IPS-15b (cell line): ENCODE measurements at regions not wholly inside any gene's neighbourhood (a gene's known extent, or its start where the extent isn't known, plus 50 kb on each side); places are given as distances from the start of the nearest gene placed in this dataset.

Source experiments
- H3K27me3 ChIP-seq: one replicate; pipeline ENCODE4 v1.6.1; 2013; ENCODE audit warnings: low read length; ENCODE audit not compliant: control insufficient read depth, insufficient read depth
- H3K36me3 ChIP-seq: one replicate; pipeline ENCODE4 v1.6.1; 2013; ENCODE audit warnings: low read length; ENCODE audit not compliant: control insufficient read depth, insufficient read depth
- H3K4me1 ChIP-seq: one replicate; pipeline ENCODE4 v1.6.1; 2013; ENCODE audit warnings: mild to moderate bottlenecking, low read length; ENCODE audit not compliant: control insufficient read depth, insufficient read depth
- H3K4me3 ChIP-seq: one replicate; pipeline ENCODE4 v1.5.1; 2013; ENCODE audit warnings: low read depth, low read length
- H3K9ac ChIP-seq: one replicate; pipeline ENCODE4 v1.6.1; 2013; ENCODE audit warnings: low read depth, mild to moderate bottlenecking, low read length
- H3K9me3 ChIP-seq: one replicate; pipeline ENCODE4 v1.6.1; 2013; ENCODE audit warnings: mild to moderate bottlenecking, low read length; ENCODE audit not compliant: control insufficient read depth, insufficient read depth

DNA sequence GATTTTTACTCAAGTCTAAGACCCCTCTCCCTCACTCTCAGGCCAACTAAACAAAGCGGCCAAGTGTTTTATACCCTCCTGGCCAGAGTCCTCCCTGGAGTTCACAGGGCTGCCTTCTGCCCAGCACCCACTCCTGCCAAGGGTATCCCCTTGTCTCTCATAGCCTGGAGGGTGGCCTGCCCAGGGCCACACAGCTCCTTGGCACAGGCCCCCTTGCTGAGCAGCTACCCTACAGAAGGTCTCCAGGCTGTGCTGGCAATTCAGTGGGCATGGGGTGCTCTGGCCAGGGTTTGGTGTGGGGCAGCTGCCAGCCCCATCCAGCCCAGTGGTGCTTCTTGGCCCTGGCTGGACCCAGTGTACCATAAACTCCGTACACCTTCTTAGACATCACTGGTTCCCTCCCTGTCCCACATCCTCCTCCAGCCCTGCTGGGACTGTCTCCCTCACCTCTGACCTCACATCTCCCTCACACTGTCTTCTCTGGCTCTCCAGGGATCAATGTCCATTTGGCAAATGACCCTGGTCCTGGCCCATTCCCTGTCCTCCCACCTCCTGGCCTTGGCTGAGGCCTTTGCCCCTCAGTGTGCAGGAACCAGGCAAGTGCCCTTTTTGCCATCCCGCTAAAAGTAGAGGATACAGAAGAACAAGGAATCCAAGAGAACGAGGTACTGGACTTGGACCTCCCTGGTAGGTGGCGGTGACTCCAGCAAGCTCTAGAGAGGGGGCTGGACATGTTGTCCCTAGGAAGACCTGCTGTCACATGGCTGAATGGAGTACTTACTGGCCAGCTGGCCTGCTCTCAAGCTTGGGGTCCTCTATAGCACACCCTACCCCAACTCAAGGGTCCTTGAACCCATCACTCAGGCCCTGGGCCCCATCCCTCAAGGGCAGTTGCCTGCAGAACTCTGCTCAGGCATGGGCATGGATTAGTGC, 50.0 kb upstream of the TRPM1 start:
- Histone ChIP-seq H3K4me3 (no peak overlapping the region), H3K9ac (peak overlapping the region; percentile 9), H3K4me1 (peaks cover 26% of the 10 kb centered on the region), H3K36me3 (no peaks in the 10 kb centered on the region), H3K27me3 (no peaks in the 10 kb centered on the region), H3K9me3 (no peaks in the 10 kb centered on the region)

DNA sequence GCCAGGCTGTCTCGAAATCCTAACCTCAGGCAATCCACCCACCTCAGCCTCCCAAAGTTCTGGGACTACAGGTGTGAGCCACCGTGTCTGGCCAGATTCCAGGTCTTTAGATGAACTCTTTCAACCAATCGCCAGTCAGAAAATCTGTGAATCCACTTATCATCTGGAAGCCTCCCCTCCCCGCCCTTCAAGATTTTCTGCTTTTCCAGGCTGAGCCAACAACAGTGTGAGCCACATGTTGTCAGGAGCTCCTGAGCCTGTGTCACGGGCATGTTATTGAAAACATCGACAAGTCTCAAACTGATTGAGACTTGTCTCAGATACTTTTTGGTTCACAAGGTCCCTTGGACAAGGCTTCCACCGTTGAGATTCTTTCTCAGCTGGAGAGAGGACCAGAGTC, 52.0 kb upstream of the TRPM1 start:
- Histone ChIP-seq H3K4me1 (peaks cover 16% of the 10 kb centered on the region), H3K27me3 (no peaks in the 10 kb centered on the region), H3K9ac (no peak overlapping the region), H3K9me3 (no peaks in the 10 kb centered on the region), H3K4me3 (no peak overlapping the region), H3K36me3 (no peaks in the 10 kb centered on the region)

DNA sequence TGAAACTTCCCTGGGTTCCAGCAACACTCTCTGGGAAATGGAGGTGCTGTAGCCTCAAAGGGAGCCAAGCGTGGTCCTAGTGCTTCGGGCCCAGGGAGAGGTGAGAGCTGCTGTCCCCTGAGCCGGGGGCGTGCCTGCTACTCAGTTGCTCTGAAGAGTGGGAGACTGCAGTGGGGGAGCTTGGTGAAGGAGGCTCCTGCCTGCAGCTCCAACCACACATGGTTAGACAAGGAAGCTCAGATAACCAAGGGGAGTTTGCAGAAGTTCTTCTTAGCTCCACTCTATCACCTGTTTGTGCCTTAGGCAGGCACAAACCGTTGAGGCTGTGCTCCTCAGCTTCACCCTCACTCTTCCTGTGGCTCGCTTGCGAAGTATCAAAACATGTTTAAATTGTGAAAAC, 53.6 kb upstream of the TRPM1 start:
- H3K4me3 ChIP-seq, result no peak overlapping the region
- H3K9me3 ChIP-seq, result no peaks in the 10 kb centered on the region
- H3K27me3 ChIP-seq, result no peaks in the 10 kb centered on the region
- H3K9ac ChIP-seq, result no peak overlapping the region
- H3K36me3 ChIP-seq, result no peaks in the 10 kb centered on the region
- peaks cover 16% of the 10 kb centered on the region for H3K4me1 ChIP-seq

GRCh38 chr15:31156226-31156625, 54.7 kb upstream of the TRPM1 start:
- H3K9ac ChIP-seq, result no peak overlapping the region
- H3K27me3 ChIP-seq, result no peaks in the 10 kb centered on the region
- H3K4me1 ChIP-seq, result peaks cover 13% of the 10 kb centered on the region
- H3K9me3 ChIP-seq, result no peaks in the 10 kb centered on the region
- H3K4me3 ChIP-seq, result no peak overlapping the region
- no peaks in the 10 kb centered on the region for H3K36me3 ChIP-seq

GRCh38 chr15:31156808-31157207, 55.3 kb upstream of the TRPM1 start:
- Histone ChIP-seq H3K4me3 (no peak overlapping the region), H3K27me3 (no peaks in the 10 kb centered on the region), H3K4me1 (peaks cover 7% of the 10 kb centered on the region), H3K36me3 (no peaks in the 10 kb centered on the region), H3K9ac (no peak overlapping the region), H3K9me3 (no peaks in the 10 kb centered on the region)

DNA sequence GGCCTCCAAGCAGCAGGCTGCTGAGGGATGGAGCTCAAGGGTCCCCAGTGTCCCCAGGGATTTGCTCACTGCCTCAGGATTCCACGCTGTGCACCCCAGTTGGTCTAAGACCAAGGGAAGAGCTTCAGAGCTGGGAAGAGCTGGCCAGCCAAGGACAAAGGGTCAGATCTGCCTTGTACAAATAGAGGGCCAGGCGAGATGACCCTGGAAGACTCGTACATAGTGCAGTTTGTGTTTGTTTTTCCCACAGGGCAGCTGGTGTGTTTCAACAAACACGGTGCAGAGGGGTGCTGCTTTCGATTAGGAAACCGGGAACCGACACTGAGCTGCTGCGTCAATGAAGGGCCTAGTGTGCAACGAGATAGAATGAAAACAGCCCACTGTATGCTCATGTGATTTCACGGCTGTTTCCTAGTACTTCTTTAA, 56.1 kb upstream of the TRPM1 start:
- Histone ChIP-seq H3K36me3 (no peaks in the 10 kb centered on the region), H3K4me1 (peaks cover 6% of the 10 kb centered on the region), H3K9ac (no peak overlapping the region), H3K27me3 (no peaks in the 10 kb centered on the region), H3K9me3 (no peaks in the 10 kb centered on the region), H3K4me3 (no peak overlapping the region)

DNA sequence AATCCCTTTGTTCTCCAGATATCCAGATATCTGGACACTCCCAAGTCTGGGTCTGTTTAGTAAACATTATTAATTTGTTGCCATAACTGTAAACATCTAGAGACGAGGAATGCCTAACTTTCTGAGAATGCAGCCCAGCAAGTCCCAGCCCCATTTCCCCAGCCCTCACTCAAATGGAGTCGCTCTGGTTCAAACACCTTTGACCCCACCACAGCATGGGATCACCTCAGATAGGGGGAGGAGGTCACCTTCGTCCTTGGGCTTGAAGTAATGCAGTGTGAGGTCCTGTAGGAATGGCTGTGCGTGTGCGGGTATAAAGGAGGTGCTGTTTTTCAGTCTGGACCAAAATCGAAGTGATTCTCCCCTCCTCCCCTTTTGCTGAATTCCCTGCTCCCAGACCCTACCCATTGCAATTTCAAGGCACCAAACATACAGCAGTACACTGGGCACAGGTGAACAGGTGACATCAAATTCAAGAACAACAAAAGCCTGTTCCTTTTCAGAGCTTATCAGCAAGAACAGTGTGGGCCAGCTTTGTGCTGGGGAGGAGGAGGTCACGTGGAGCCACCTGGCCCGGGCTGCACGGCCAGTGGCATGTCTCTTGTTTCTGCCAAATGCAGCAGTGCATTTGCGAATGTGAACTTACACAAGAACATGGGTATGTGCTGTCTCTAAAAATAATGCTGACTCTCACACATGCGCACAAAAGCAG, 57.5 kb upstream of the TRPM1 start:
- Histone ChIP-seq H3K9me3 (no peaks in the 10 kb centered on the region), H3K4me1 (peaks cover 6% of the 10 kb centered on the region), H3K36me3 (no peaks in the 10 kb centered on the region), H3K27me3 (no peaks in the 10 kb centered on the region), H3K4me3 (no peak overlapping the region), H3K9ac (no peak overlapping the region)

- H3K4me3 ChIP-seq, result no peak overlapping the region
- no peaks in the 10 kb centered on the region for H3K36me3 ChIP-seq
- H3K4me1 ChIP-seq, result peaks cover 6% of the 10 kb centered on the region
- no peak overlapping the region for H3K9ac ChIP-seq
- H3K9me3 ChIP-seq, result no peaks in the 10 kb centered on the region
- no peaks in the 10 kb centered on the region for H3K27me3 ChIP-seq
Measured at GRCh38 chr15:31159837-31160236, 58.3 kb upstream of the TRPM1 start.

GRCh38 chr15:31160297-31160696, 58.8 kb upstream of the TRPM1 start:
- Histone ChIP-seq H3K27me3 (no peaks in the 10 kb centered on the region), H3K4me3 (no peak overlapping the region), H3K9me3 (no peaks in the 10 kb centered on the region), H3K36me3 (no peaks in the 10 kb centered on the region), H3K9ac (no peak overlapping the region), H3K4me1 (peaks cover 6% of the 10 kb centered on the region)

DNA sequence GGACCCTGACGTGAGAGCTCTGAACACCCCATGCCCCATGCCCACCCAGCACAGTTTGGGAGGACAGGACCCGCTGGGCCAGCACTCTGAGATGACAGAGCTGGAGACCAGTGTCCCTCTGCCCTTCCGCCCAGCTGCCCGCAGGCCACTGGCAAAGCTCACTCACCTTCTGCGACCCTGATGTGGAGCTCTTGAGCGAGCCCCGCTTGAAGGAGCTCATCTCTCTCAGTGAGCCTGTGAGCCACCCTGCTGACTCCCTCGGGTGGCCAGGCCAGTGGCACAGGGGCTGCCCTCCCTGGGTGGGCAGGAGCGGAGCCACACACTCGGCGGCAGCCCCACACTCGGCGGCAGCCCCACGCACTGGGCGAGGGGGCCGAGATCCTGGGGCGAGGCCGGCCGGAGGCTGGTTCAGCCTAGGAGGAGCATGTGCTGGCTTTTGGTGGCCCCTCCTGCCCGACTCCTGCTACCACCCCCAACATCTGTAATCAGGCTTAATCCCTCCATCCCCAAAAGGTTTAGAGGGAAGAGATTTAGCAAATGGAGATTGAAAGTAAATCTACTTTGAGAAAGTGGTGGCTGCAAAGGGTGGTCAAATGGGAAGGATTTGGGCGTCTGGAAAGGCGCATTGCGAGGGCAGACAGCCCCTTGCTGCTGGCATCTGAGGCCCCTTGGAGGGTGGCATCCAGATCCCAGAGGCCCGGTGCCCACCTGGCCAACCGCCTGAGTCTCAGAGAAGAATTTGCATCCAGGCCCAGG, 59.4 kb upstream of the TRPM1 start:
- no peak overlapping the region for H3K4me3 ChIP-seq
- no peaks in the 10 kb centered on the region for H3K27me3 ChIP-seq
- no peak overlapping the region for H3K9ac ChIP-seq

GRCh38 chr15:31161951-31162350, 60.4 kb upstream of the TRPM1 start:
- Histone ChIP-seq H3K4me3 (no peak overlapping the region), H3K36me3 (no peaks in the 10 kb centered on the region), H3K4me1 (peaks cover 4% of the 10 kb centered on the region), H3K9me3 (no peaks in the 10 kb centered on the region), H3K27me3 (no peaks in the 10 kb centered on the region), H3K9ac (no peak overlapping the region)

More for the DNA sequence above, 59.4 kb upstream of the TRPM1 start:
- H3K36me3 ChIP-seq, result no peaks in the 10 kb centered on the region
- no peaks in the 10 kb centered on the region for H3K9me3 ChIP-seq
- H3K4me1 ChIP-seq, result peaks cover 6% of the 10 kb centered on the region
